ENCODE measurements at regions not wholly inside any gene's neighbourhood (a gene's known extent, or its start where the extent isn't known, plus 50 kb on each side); places are given as distances from the start of the nearest gene placed in this dataset.

DNA sequence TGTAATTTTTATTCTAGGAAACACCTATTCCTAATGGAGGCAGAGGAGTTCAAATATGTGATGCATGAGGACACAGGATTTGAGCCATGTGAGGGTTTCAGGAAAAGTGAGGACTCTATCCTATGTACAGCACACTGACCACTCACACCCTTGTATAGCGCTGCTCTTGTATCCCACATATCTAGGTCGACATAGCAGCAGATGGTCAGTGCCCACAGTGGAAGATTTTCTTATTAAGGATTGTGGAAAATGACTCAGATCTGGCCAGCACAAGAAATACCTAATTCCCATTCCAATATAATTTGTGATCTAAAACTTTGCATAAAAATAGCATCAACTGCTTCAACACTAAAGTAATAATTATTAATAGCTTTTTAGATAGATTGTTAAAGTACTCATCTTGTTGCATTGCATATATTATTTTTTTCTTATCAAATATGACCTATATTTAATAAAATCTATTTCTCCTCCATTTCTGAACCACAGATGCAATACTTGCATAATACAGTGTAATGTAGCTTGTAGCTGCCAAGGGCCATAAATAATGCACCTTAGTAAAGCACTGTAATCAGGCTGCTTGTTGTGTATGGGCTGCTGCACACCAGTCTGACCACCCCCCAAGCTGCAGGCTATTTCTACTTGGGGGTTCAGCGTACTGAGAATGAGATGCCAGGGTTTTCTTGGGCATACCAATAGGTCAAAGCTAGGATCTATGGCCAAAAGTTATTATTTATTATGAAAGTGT, 442.2 kb upstream of the CWC22 start:
- H3K9me3 ChIP-seq (ENCODE audit: control insufficient read depth, insufficient read depth, low read length), result no peaks in the 10 kb centered on the region
- H4K20me1 ChIP-seq (ENCODE audit: insufficient read depth, low read length), result no peaks in the 10 kb centered on the region
- H3K23ac ChIP-seq (ENCODE audit: low read depth, low read length), result no peak overlapping the region
- H2BK15ac ChIP-seq (ENCODE audit: low read depth, low read length), result no peak overlapping the region
- H3K79me1 ChIP-seq (ENCODE audit: low read depth in 1 of 2, low read length in 2 of 2), result no peaks in the 10 kb centered on the region
- no peak overlapping the region for H3K4me3 ChIP-seq (ENCODE audit: insufficient read depth, low read depth, low read length)
- no peak overlapping the region for H3K27ac ChIP-seq (ENCODE audit: insufficient read depth, low read length)
- no peak overlapping the region for H2AFZ ChIP-seq (replicated peaks; ENCODE audit: low read length, poor library complexity)
- H4K91ac ChIP-seq (ENCODE audit: insufficient read depth, low read depth, low read length), result no peak overlapping the region
- TF ChIP-seq CEBPB (IDR thresholded peaks at IDR 0.05; ENCODE audit: low read depth, low read length), result no peak
- no peak for TF ChIP-seq RAD21 (IDR thresholded peaks at IDR 0.05; ENCODE audit: low read length)
- H2AK5ac ChIP-seq (ENCODE audit: low read depth, low read length), result no peak overlapping the region
- H3K18ac ChIP-seq (ENCODE audit: low read depth, low read length), result no peak overlapping the region
- dilution Hi-C loops (cut with HindIII; ENCODE audit: low sequenced_read_pairs, unreplicated experiment), result no loop called here
- no peak overlapping the region for H2AK9ac ChIP-seq (replicated peaks; ENCODE audit: low read depth, low read length, poor library complexity)
- POLR2A ChIA-PET (ENCODE audit: unreplicated experiment), result no interaction called here
- H4K5ac ChIP-seq (ENCODE audit: low read depth, low read length), result no peak overlapping the region
- in situ Hi-C loops (cut with MboI; ENCODE audit: low sequenced_read_pairs), result no loop called here
- H3K4me1 ChIP-seq (ENCODE audit: control insufficient read depth, insufficient read depth, low read length), result no peaks in the 10 kb centered on the region
- CTCF ChIA-PET, result interaction anchor here (0.6 kb wide), 1 partner anchor 18 kb away, joined by 3 read pairs; no protein-coding TSS in a partner anchor
- no peak overlapping the region for H3K4ac ChIP-seq (ENCODE audit: low read depth, low read length)
- WGBS, 2 experiments (ENCODE audit: extremely low coverage in 2 of 2, insufficient read length in 1 of 2), result no CpG with 5 or more reads among the region's 3 CpGs
- no peak overlapping the region for H3K9ac ChIP-seq (ENCODE audit: low read depth, low read length)
- no peak overlapping the region for H3K4me2 ChIP-seq (ENCODE audit: low read depth, low read length)
- DNase-seq (no peak), ATAC-seq (ENCODE audit: low read depth) (no peak)
- no peaks in the 10 kb centered on the region for H3K9me1 ChIP-seq (ENCODE audit: insufficient read depth, low read length)
- no peak overlapping the region for H2BK120ac ChIP-seq (ENCODE audit: low read depth, low read length)
- intact Hi-C loops (cut with micrococcal nuclease), result no loop called here
- H2BK20ac ChIP-seq (ENCODE audit: low read depth, low read length), result no peak overlapping the region
- H3K56ac ChIP-seq (ENCODE audit: extremely low read depth, insufficient read depth, low read length), result no peak overlapping the region
- no peak overlapping the region for H2BK5ac ChIP-seq (ENCODE audit: low read depth, low read length, poor library complexity, severe bottlenecking)
- H3K36me3 ChIP-seq (ENCODE audit: control insufficient read depth, insufficient read depth, low read length), result no peaks in the 10 kb centered on the region
- no peak overlapping the region for H4K8ac ChIP-seq (ENCODE audit: low read depth in 2 of 2, low read length in 2 of 2)
- BruUV-seq (replicated peaks), result no TSS peak
- H3K14ac ChIP-seq (replicated peaks; ENCODE audit: low read depth, low read length), result no peak overlapping the region
- H3K27me3 ChIP-seq (ENCODE audit: control insufficient read depth, insufficient read depth, low read length), result no peaks in the 10 kb centered on the region
